Lung (tissue), 11 donors: ENCODE measurements at regions not wholly inside any gene's neighbourhood (a gene's known extent, or its start where the extent isn't known, plus 50 kb on each side); places are given as distances from the start of the nearest gene placed in this dataset.
"Not testable (repeated sequence)": the region's sequence is repeated elsewhere in the genome, so short reads cannot be mapped to it uniquely, and the experiment has no call there.

Experiments used
- ATAC-seq: fragments of 200-7000 bp; cut with Tn5 transposase; one replicate; pipeline ENCODE4 v1.9.1; 2020; ENCODE audit warnings: moderate number of reproducible peaks; ENCODE audit not compliant: insufficient read depth, low FRiP score
- DNase-seq, 3 donors: peaks; one replicate each; pipeline ENCODE4 v3.0.0-alpha.2; 2013 to 2017
- H3K27ac ChIP-seq, 2 donors: one replicate each; pipeline ENCODE4 v1.5.1; 2013; ENCODE audit warnings: mild to moderate bottlenecking in 2 of 2, moderate library complexity in 2 of 2, control low read depth in 1 of 2, inconsistent platforms in 1 of 2, low read depth in 1 of 2, low read length in 1 of 2
- H3K27me3 ChIP-seq, 3 donors: one replicate each; pipeline ENCODE4 v1.5.1; 2013; ENCODE audit warnings: low read length in 2 of 3; ENCODE audit not compliant: control insufficient read depth in 3 of 3, insufficient read depth in 3 of 3
- H3K36me3 ChIP-seq, 4 donors: one replicate each; pipeline ENCODE4 v1.5.1; 2013; ENCODE audit warnings: low read length in 4 of 4, mild to moderate bottlenecking in 1 of 4, moderate library complexity in 1 of 4; ENCODE audit not compliant: control insufficient read depth in 4 of 4, insufficient read depth in 4 of 4
- H3K4me1 ChIP-seq, 5 donors: one replicate each; pipeline ENCODE4 v1.5.1; 2013; ENCODE audit warnings: low read length in 5 of 5, mild to moderate bottlenecking in 2 of 5, moderate library complexity in 1 of 5; ENCODE audit not compliant: control insufficient read depth in 5 of 5, insufficient read depth in 5 of 5
- H3K4me3 ChIP-seq: one replicate; pipeline ENCODE4 v1.5.1; 2013; ENCODE audit warnings: mild to moderate bottlenecking, control low read depth, moderate library complexity
- H3K9ac ChIP-seq, 2 donors: one replicate each; pipeline ENCODE4 v1.5.1; 2013; ENCODE audit warnings: low read length in 2 of 2, control low read depth in 1 of 2; ENCODE audit not compliant: insufficient read depth in 1 of 2
- H3K9me3 ChIP-seq, 4 donors: one replicate each; pipeline ENCODE4 v1.5.1; 2013; ENCODE audit warnings: low read length in 3 of 4, mild to moderate bottlenecking in 1 of 4, moderate library complexity in 1 of 4; ENCODE audit not compliant: control insufficient read depth in 4 of 4, insufficient read depth in 3 of 4
- CTCF ChIP-seq: IDR thresholded peaks from 2 replicates; pipeline ENCODE4 v1.5.1; 2012; ENCODE audit warnings: mild to moderate bottlenecking; ENCODE audit errors: control extremely low read depth, extremely low read depth
- WGBS, 2 donors: extraction: QIAGEN DNeasy Blood & Tissue Kit; methylation state at CpG; one replicate each; pipeline ENCODE4 v1.1.7; 2013; 5-methylcytosine and 5-hydroxymethylcytosine counted together
- donor health status: control.
- donor health status: control.
- donor health status: Bipolar disorder and iron deficiency.
- donor health status: healthy.
- donor health status: DM: yes; HTN: yes; CAD: no.

DNA sequence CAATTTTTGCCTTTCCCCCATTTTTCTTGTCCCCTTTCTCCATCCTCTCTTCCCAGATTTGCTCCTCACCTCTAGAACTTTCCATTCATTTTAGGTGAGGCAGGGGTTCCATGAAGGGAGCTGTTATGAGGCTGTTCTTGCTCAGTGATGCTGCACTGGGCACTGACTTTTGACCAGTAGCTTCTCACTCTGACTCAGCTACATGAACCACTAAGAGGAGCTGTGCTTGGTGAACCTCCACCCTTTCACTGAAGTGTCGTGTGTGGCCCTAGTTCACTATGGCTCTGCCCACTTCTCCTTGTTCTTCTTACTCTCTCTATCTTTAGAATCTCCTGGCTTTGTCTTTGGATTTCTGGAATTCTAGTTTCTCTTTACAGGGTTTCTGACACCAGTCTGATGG lies 73.4 kb upstream of the ADRA1D start:
- Histone ChIP-seq H3K27ac (no peak overlapping the region), H3K4me1 (peaks cover 0 to 1% (median 0%) of the 10 kb centered on the region in 5 donors), H3K9me3 (peaks cover 0 to 4% (median under 1%) of the 10 kb centered on the region in 4 donors), H3K27me3 (no peaks in the 10 kb centered on the region), H3K9ac (no peak overlapping the region), H3K36me3 (no peaks in the 10 kb centered on the region), H3K4me3 (no peak overlapping the region)
- DNase-seq (no peak), ATAC-seq (no peak)
- TF ChIP-seq CTCF, result no peak
- WGBS, 2 donors, result 68 to 83% methylated on average over 1 of the region's 1 CpG

- no peak overlapping the region for H3K4me3 ChIP-seq
- H3K27ac ChIP-seq, result no peak overlapping the region
- H3K9me3 ChIP-seq, result peaks cover 0 to 4% (median 0%) of the 10 kb centered on the region in 4 donors
- no peaks in the 10 kb centered on the region for H3K36me3 ChIP-seq
- no peaks in the 10 kb centered on the region for H3K4me1 ChIP-seq
- peak; percentile 41 for ATAC-seq
- DNase-seq, result no peak
- no peak for TF ChIP-seq CTCF
- no peak overlapping the region for H3K9ac ChIP-seq
- 34 to 63% methylated on average over 5 of the region's 5 CpGs for WGBS, 2 donors
- H3K27me3 ChIP-seq, result no peaks in the 10 kb centered on the region
Observed at GRCh38 chr20:4320291-4320690, 71.2 kb upstream of the ADRA1D start.

DNA sequence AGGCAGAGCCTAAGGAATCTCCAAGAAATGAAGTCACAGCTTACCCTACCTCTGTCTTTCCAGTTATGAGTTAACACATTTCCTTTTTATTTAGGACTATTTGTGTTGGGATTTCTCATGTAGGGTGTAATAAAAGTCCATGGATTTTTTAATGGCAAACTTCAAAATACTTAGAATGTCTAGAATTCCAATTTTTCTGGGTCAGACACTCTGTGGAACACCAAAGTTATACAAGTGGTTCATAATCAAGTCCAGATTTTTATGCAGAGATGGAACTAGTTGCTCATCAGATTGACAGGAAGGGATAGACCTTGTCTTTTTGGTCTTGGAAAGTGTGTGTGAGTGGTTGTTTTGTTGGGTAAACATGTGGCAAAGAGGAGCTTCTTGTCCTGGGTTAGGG lies 69.8 kb upstream of the ADRA1D start:
- no peak for ATAC-seq
- Histone ChIP-seq H3K9me3 (peaks cover 0 to 4% (median 0%) of the 10 kb centered on the region in 4 donors), H3K36me3 (no peaks in the 10 kb centered on the region), H3K27me3 (peaks cover 0 to 3% (median 0%) of the 10 kb centered on the region in 3 donors), H3K27ac (no peak overlapping the region), H3K4me3 (no peak overlapping the region), H3K4me1 (no peaks in the 10 kb centered on the region), H3K9ac (no peak overlapping the region)
- DNase-seq, result no peak
- TF ChIP-seq CTCF, result no peak

DNA sequence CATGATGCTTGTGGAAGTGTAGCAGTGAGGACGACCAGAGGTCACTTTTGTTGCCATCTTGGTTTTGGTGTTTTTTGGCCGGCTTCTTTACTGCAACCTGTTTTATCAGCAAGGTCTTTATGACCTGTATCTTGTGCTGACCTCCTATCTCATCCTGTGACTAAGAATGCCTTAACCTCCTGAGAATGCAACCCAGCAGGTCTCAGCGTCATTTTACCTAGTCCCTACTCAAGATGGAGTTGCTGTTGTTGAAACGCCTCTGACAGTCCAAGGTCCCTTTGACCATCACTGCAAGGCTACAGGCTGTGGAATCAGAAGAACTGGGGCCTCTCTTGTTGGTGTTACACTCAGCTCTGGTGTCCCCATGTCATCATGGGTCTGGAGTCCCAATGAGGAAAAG lies 61.5 kb upstream of the ADRA1D start:
- not testable (repeated sequence) for H3K4me1 ChIP-seq, H3K36me3 ChIP-seq, H3K4me3 ChIP-seq, H3K27me3 ChIP-seq, DNase-seq, H3K27ac ChIP-seq, H3K9ac ChIP-seq, ATAC-seq
- WGBS, 2 donors, result 94 to 99% methylated on average over 4 of the region's 4 CpGs
- peaks cover 0 to 10% (median 2%) of the 10 kb centered on the region in 4 donors for H3K9me3 ChIP-seq
